CD4-positive, alpha-beta T cell (primary cell): ENCODE measurements at regions not wholly inside any gene's neighbourhood (a gene's known extent, or its start where the extent isn't known, plus 50 kb on each side); places are given as distances from the start of the nearest gene placed in this dataset.
"Not testable (repeated sequence)": the region's sequence is repeated elsewhere in the genome, so short reads cannot be mapped to it uniquely, and the experiment has no call there.

Source experiments
- ATAC-seq: fragments of 200-7000 bp; cut with Tn5 transposase; one replicate; pipeline ENCODE4 v1.10.0; 2022; ENCODE audit warnings: mild to moderate bottlenecking; ENCODE audit not compliant: poor library complexity
- CTCF ChIA-PET: fragments of 350-600 bp; sonication (Branson Sonifier 250); formaldehyde crosslinking; loops from one replicate; lab custom pipeline; 2021; ENCODE audit warnings: antibody characterized with exemption, inconsistent platforms; lab: Charles Lee
- POLR2A ChIA-PET: fragments of 350-600 bp; sonication (Branson Sonifier 250); formaldehyde crosslinking; loops from one replicate; lab custom pipeline; 2021; ENCODE audit warnings: antibody characterized with exemption, inconsistent platforms; lab: Charles Lee
- DNase-seq, 14 experiments: peaks; one replicate each; pipeline ENCODE4 v3.0.0-alpha.2; 2013 to 2020; ENCODE audit warnings: mixed read lengths in 2 of 14
- H3K27ac ChIP-seq, 2 donors: one replicate each; pipeline versions ENCODE4 v1.5.1 to v1.7.0; 2013; ENCODE audit warnings: low read length in 2 of 2, low read depth in 1 of 2, mild to moderate bottlenecking in 1 of 2
- H3K27me3 ChIP-seq, 2 experiments: 1 replicate in 1 of 2; 2 replicates in 1 of 2; pipeline versions ENCODE4 v1.6.1 to v1.7.0; 2013; ENCODE audit warnings: low read length in 2 of 2, control low read depth in 1 of 2, mild to moderate bottlenecking in 1 of 2, moderate library complexity in 1 of 2; ENCODE audit not compliant: insufficient read depth in 2 of 2, control insufficient read depth in 1 of 2
- H3K36me3 ChIP-seq: one replicate; pipeline ENCODE4 v1.6.1; 2013; ENCODE audit warnings: low read length, control low read depth; ENCODE audit not compliant: insufficient read depth
- H3K4me1 ChIP-seq: one replicate; pipeline ENCODE4 v1.6.1; 2013; ENCODE audit warnings: low read length, control low read depth; ENCODE audit not compliant: insufficient read depth
- H3K4me3 ChIP-seq: one replicate; pipeline ENCODE4 v1.5.1; 2013; ENCODE audit warnings: mild to moderate bottlenecking, low read length, moderate library complexity
- H3K9me3 ChIP-seq, 2 experiments: 1 replicate in 1 of 2; 2 replicates in 1 of 2; pipeline versions ENCODE4 v1.6.1 to v1.7.0; 2013; ENCODE audit warnings: low read length in 2 of 2, mild to moderate bottlenecking in 2 of 2, control low read depth in 1 of 2, moderate library complexity in 1 of 2; ENCODE audit not compliant: control insufficient read depth in 1 of 2, insufficient read depth in 1 of 2
- H3K27ac Mint-ChIP-seq: one replicate; pipeline ENCODE4 v1.8.0; 2020; ENCODE audit warnings: mixed read lengths
- H3K27me3 Mint-ChIP-seq: one replicate; pipeline ENCODE4 v1.8.0; 2021; ENCODE audit warnings: mixed read lengths
- H3K36me3 Mint-ChIP-seq: one replicate; pipeline ENCODE4 v1.8.0; 2021; ENCODE audit warnings: low read depth, mixed read lengths
- H3K4me1 Mint-ChIP-seq: one replicate; pipeline ENCODE4 v1.8.0; 2021; ENCODE audit warnings: low read depth, mixed read lengths
- H3K4me3 Mint-ChIP-seq: one replicate; pipeline ENCODE4 v1.8.0; 2020; ENCODE audit warnings: mild to moderate bottlenecking, mixed read lengths
- H3K9me3 Mint-ChIP-seq: one replicate; pipeline ENCODE4 v1.8.0; 2020; ENCODE audit warnings: mixed read lengths
- intact Hi-C, 2 experiments: fragments of 100-400 bp; cut with DNase I in 1 of 2; cut with micrococcal nuclease in 1 of 2; formaldehyde crosslinking; loops; one replicate each; pipeline versions ENCODE4 v1.15.1 to v1.9.0; 2023 to 2025; cut with DNase I, micrococcal nuclease
- TF ChIP-seq, protein P1 (sequence below): fragments of 200-600 bp; IDR thresholded peaks from one replicate; pipeline ENCODE4 v1.8.0; 2022; ENCODE audit warnings: antibody characterized with exemption, mild to moderate bottlenecking

DNA sequence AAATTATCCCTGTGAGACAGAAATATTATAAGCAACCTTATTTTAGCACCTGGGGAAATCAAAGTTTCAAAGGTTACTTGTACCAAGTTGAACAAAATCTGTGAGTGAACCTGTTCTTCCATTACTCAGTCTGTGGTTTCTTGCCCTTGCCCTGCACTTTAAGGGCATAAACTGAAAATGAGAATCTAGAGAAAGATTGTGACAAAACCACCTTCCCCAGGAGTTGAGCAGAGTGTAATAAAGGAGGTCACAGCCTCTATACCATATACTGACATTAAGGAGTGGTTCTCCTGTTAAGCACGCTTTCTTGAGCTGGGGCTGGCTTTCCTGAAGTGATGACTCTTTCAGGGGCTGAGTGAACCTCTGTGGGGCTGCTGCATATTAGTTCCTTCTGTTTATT is 143.4 kb downstream of the PDCD6IP start:
- no peaks in the 10 kb centered on the region for H3K9me3 ChIP-seq
- TF ChIP-seq, protein P1, sequence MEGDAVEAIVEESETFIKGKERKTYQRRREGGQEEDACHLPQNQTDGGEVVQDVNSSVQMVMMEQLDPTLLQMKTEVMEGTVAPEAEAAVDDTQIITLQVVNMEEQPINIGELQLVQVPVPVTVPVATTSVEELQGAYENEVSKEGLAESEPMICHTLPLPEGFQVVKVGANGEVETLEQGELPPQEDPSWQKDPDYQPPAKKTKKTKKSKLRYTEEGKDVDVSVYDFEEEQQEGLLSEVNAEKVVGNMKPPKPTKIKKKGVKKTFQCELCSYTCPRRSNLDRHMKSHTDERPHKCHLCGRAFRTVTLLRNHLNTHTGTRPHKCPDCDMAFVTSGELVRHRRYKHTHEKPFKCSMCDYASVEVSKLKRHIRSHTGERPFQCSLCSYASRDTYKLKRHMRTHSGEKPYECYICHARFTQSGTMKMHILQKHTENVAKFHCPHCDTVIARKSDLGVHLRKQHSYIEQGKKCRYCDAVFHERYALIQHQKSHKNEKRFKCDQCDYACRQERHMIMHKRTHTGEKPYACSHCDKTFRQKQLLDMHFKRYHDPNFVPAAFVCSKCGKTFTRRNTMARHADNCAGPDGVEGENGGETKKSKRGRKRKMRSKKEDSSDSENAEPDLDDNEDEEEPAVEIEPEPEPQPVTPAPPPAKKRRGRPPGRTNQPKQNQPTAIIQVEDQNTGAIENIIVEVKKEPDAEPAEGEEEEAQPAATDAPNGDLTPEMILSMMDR = no peak
- Mint-ChIP-seq H3K36me3 (no peaks in the 10 kb centered on the region), H3K27me3 (peaks cover 5% of the 10 kb centered on the region), H3K9me3 (no peaks in the 10 kb centered on the region), H3K4me1 (no peaks in the 10 kb centered on the region), H3K4me3 (no peak overlapping the region), H3K27ac (no peak overlapping the region)
- DNase-seq (no peak), ATAC-seq (no peak)
- H3K4me1 ChIP-seq = no peaks in the 10 kb centered on the region
- no peaks in the 10 kb centered on the region for H3K36me3 ChIP-seq
- ChIA-PET POLR2A (no interaction called here), CTCF (no interaction called here)
- intact Hi-C loops = no loop called here
- no peak overlapping the region for H3K27ac ChIP-seq
- no peaks in the 10 kb centered on the region for H3K27me3 ChIP-seq
- H3K4me3 ChIP-seq = no peak overlapping the region

DNA sequence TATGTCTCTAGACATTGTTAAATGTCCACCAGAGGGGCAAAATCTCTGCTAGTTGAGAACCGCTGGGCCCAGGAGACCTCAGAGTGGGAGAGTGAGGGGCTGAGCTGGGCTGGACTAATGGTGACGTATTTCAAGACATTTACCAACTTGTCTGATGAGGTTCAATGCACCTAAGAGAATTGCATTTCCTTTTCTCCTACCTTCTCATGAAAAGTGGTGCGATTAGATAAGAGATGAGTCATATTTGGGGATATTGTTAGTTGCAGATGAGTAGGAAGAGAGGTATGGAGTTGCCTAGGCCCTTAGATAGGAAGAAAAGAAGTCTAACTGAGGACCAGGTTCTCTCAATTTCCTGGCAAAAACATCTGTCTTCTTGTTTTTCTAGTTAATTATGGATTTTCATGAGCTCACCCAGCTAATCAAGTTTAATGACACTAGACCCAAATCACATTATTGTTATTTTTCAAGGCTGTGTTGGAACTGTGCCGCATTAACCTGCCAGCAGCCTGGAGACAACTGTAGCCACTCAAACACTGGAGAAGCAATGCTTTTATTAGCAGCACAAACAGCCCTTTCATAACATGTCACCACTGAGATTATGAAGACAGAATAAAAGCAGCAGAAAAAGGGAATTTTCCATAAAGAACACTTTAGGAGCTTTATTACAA is 144.2 kb downstream of the PDCD6IP start:
- intact Hi-C loops = no loop called here
- ChIA-PET CTCF (no interaction called here), POLR2A (no interaction called here)
- H3K4me3 ChIP-seq = no peak overlapping the region
- no peaks in the 10 kb centered on the region for H3K27me3 ChIP-seq
- Mint-ChIP-seq H3K4me3 (no peak overlapping the region), H3K9me3 (no peaks in the 10 kb centered on the region), H3K27ac (no peak overlapping the region), H3K36me3 (no peaks in the 10 kb centered on the region), H3K27me3 (no peaks in the 10 kb centered on the region), H3K4me1 (no peaks in the 10 kb centered on the region)
- H3K4me1 ChIP-seq = no peaks in the 10 kb centered on the region
- TF ChIP-seq, protein P1 = no peak
- ATAC-seq (no peak), DNase-seq (no peak)
- no peak overlapping the region for H3K27ac ChIP-seq
- H3K9me3 ChIP-seq = no peaks in the 10 kb centered on the region
- no peaks in the 10 kb centered on the region for H3K36me3 ChIP-seq

DNA sequence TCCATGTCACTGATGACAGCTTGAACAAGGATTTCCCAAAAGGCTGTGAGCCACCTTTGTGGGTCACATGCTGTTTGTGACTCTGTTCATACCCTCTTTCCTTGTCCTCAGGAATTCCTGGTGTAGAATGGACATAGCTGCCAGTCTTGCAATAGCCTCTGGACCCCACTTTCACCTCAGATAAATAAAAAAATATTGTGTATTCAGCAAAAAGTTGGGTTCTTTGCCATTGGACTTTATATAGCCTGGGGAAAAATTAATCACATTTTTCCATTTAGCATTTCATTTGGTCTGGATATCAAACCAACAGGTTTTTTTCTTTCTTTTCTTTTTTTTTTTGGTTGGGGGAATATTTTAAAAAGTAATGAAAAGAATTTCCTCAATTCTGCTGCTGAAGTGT is 144.8 kb downstream of the PDCD6IP start:
- Mint-ChIP-seq H3K4me3 (no peak overlapping the region), H3K36me3 (no peaks in the 10 kb centered on the region), H3K9me3 (no peaks in the 10 kb centered on the region), H3K27me3 (no peaks in the 10 kb centered on the region), H3K27ac (no peak overlapping the region), H3K4me1 (no peaks in the 10 kb centered on the region)
- POLR2A ChIA-PET = no interaction called here
- intact Hi-C loops = no loop called here
- TF ChIP-seq, protein P1 = no peak
- Histone ChIP-seq H3K27me3 (no peaks in the 10 kb centered on the region), H3K4me3 (no peak overlapping the region), H3K9me3 (no peaks in the 10 kb centered on the region), H3K4me1 (no peaks in the 10 kb centered on the region), H3K27ac (no peak overlapping the region), H3K36me3 (no peaks in the 10 kb centered on the region)
- DNase-seq = no peak
- CTCF ChIA-PET = no interaction called here
- no peak for ATAC-seq

DNA sequence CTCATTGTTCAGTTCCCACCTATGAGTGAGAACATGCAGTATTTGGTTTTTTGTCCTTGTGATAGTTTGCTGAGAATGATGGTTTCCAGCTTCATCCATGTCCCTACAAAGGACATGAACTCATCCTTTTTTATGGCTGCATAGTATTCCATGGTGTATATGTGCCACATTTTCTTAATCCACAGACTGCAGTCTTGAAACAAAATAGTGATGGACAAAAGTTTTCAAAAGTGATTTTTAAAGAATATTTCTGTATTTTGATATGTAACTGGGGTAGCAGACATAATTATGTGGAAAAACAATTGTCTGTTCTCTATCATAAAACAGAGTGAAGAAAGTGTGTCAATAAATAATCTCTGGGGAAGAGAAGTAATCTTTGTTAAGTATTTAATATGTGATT is 148.2 kb downstream of the PDCD6IP start:
- H3K4me3 ChIP-seq, H3K9me3 ChIP-seq, H3K27me3 ChIP-seq, intact Hi-C loops, H3K4me1 ChIP-seq, H3K27me3 Mint-ChIP-seq, CTCF ChIA-PET, H3K27ac ChIP-seq, H3K4me3 Mint-ChIP-seq, ATAC-seq, H3K4me1 Mint-ChIP-seq, H3K36me3 ChIP-seq, POLR2A ChIA-PET, H3K27ac Mint-ChIP-seq, H3K9me3 Mint-ChIP-seq, DNase-seq, H3K36me3 Mint-ChIP-seq: not testable (repeated sequence)
